ENCODE measurements at regions not wholly inside any gene's neighbourhood (a gene's known extent, or its start where the extent isn't known, plus 50 kb on each side); places are given as distances from the start of the nearest gene placed in this dataset.

DNA sequence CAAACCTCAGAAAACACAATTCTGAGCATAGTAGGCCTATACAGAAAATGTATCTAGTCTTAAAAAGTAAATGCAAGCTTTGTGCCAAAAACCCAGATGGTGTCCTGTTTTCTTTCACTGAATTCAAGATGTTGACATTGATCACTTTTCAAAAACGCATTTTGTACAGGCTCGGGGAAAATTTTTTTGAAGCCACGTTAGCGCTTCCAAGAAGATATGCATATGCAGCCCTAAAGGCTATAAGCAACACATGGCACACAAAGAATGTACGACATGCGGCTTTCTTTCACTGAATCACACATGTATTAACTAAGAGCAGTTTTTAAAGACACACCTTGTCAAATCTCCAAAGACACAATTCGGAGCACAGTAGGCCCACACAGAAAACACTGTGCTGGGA is 115.4 kb downstream of the MRPL57 start:
- no peaks in the 10 kb centered on the region for H3F3A ChIP-seq (replicated peaks; ENCODE audit: insufficient read depth)
- no peaks in the 10 kb centered on the region for H3K9me3 ChIP-seq
- POLR2A ChIA-PET: no interaction called here
- no peaks in the 10 kb centered on the region for H3K79me2 ChIP-seq (ENCODE audit: insufficient read depth)
- no peak overlapping the region for H3K9ac ChIP-seq
- no peaks in the 10 kb centered on the region for H4K20me1 ChIP-seq (ENCODE audit: insufficient read depth)
- CTCF ChIA-PET: interaction anchor here (0.6 to 1.4 kb wide), 4 partner anchors 99 to 1697 kb away, joined by 3 to 4 read pairs (median 3); no protein-coding TSS in a partner anchor
- no peaks in the 10 kb centered on the region for H3K9me2 ChIP-seq
- no peak for TF ChIP-seq NFIC (IDR thresholded peaks at IDR 0.05; ENCODE audit: borderline replicate concordance)
- TF ChIP-seq FOXM1 (IDR thresholded peaks at IDR 0.05; ENCODE audit: low read depth): no peak
- TF ChIP-seq JUND (IDR thresholded peaks at IDR 0.05): no peak
- TF ChIP-seq MEF2A (IDR thresholded peaks at IDR 0.05; ENCODE audit: borderline replicate concordance, low read depth): no peak
- no peak for TF ChIP-seq RFX5 (IDR thresholded peaks at IDR 0.05; ENCODE audit: low read length)
- TF ChIP-seq, protein P1, sequence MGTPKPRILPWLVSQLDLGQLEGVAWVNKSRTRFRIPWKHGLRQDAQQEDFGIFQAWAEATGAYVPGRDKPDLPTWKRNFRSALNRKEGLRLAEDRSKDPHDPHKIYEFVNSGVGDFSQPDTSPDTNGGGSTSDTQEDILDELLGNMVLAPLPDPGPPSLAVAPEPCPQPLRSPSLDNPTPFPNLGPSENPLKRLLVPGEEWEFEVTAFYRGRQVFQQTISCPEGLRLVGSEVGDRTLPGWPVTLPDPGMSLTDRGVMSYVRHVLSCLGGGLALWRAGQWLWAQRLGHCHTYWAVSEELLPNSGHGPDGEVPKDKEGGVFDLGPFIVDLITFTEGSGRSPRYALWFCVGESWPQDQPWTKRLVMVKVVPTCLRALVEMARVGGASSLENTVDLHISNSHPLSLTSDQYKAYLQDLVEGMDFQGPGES (IDR thresholded peaks at IDR 0.05; ENCODE audit: low read depth, low read length): no peak
- TF ChIP-seq EZH2phosphoT487 (IDR thresholded peaks at IDR 0.05; ENCODE audit: borderline replicate concordance, low read depth): no peak
- TF ChIP-seq GATA2 (CRISPR knock-in tag; IDR thresholded peaks at IDR 0.05): no peak
- no peak for TF ChIP-seq POLR2AphosphoS5 (IDR thresholded peaks at IDR 0.05; ENCODE audit: low read depth, low read length)
- no peak for TF ChIP-seq REST (IDR thresholded peaks at IDR 0.05; ENCODE audit: low read depth, low read length)
- TF ChIP-seq, protein P2, sequence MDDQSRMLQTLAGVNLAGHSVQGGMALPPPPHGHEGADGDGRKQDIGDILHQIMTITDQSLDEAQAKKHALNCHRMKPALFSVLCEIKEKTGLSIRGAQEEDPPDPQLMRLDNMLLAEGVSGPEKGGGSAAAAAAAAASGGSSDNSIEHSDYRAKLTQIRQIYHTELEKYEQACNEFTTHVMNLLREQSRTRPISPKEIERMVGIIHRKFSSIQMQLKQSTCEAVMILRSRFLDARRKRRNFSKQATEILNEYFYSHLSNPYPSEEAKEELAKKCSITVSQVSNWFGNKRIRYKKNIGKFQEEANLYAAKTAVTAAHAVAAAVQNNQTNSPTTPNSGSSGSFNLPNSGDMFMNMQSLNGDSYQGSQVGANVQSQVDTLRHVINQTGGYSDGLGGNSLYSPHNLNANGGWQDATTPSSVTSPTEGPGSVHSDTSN (IDR thresholded peaks at IDR 0.05): no peak
- no peak for TF ChIP-seq MXI1 (IDR thresholded peaks at IDR 0.05; ENCODE audit: low read depth, low read length)
- no peak for TF ChIP-seq RXRA (IDR thresholded peaks at IDR 0.05; ENCODE audit: borderline replicate concordance, low read depth)
- TF ChIP-seq EP300 (IDR thresholded peaks at IDR 0.05; ENCODE audit: borderline replicate concordance in 1 of 2, low read depth in 1 of 2, low read length in 1 of 2): no peak
- TF ChIP-seq USF2 (IDR thresholded peaks at IDR 0.05; ENCODE audit: borderline replicate concordance, low read depth, low read length): no peak
- no peak for TF ChIP-seq RAD21 (IDR thresholded peaks at IDR 0.05; ENCODE audit: low read length)
- TF ChIP-seq TCF12 (IDR thresholded peaks at IDR 0.05): no peak
- no peak for TF ChIP-seq USF1 (IDR thresholded peaks at IDR 0.05; ENCODE audit: borderline replicate concordance, low read depth)
- 76% methylated on average over 7 of the region's 7 CpGs for WGBS (ENCODE audit: low lambda C conversion rate)
- no peak overlapping the region for H3K4me3 ChIP-seq (ENCODE audit: low read depth in 2 of 2, low read length in 1 of 2)
- H3K27me3 ChIP-seq (ENCODE audit: insufficient read depth): no peaks in the 10 kb centered on the region
- no peaks in the 10 kb centered on the region for H3K36me3 ChIP-seq (replicated peaks in 1 of 2; ENCODE audit: control insufficient read depth in 1 of 2, insufficient read depth in 2 of 2, low read length in 1 of 2)
- DNase-seq: no peak
- H3K4me1 ChIP-seq (ENCODE audit: control insufficient read depth in 1 of 2, insufficient read depth in 2 of 2, low read depth in 1 of 2, low read length in 1 of 2): no peaks in the 10 kb centered on the region; a peak in 1 of 4 replicates
- H3K27ac ChIP-seq (ENCODE audit: low read depth in 2 of 2, low read length in 1 of 2): no peak overlapping the region
- H2AFZ ChIP-seq (ENCODE audit: low read depth): no peak overlapping the region
- H3K4me2 ChIP-seq: no peak overlapping the region

All from SK-N-SH (cell line).